Epithelial cell of esophagus (primary cell): ENCODE measurements at regions not wholly inside any gene's neighbourhood (a gene's known extent, or its start where the extent isn't known, plus 50 kb on each side); places are given as distances from the start of the nearest gene placed in this dataset.

Experiments used
- DNase-seq: peaks from one replicate; pipeline ENCODE4 v3.0.0; 2010; ENCODE audit warnings: low read depth
- H3K4me3 ChIP-seq: 2 replicates; pipeline ENCODE4 v1.5.1; 2011; ENCODE audit warnings: mild to moderate bottlenecking, low read length, control low read depth
- TF ChIP-seq, protein P1 (sequence below): IDR thresholded peaks from 2 replicates; pipeline ENCODE4 v1.5.1; 2011; ENCODE audit warnings: low read depth, mild to moderate bottlenecking, low read length, control low read depth, inconsistent platforms; ENCODE audit not compliant: insufficient read depth; ENCODE audit errors: missing control alignments

DNA sequence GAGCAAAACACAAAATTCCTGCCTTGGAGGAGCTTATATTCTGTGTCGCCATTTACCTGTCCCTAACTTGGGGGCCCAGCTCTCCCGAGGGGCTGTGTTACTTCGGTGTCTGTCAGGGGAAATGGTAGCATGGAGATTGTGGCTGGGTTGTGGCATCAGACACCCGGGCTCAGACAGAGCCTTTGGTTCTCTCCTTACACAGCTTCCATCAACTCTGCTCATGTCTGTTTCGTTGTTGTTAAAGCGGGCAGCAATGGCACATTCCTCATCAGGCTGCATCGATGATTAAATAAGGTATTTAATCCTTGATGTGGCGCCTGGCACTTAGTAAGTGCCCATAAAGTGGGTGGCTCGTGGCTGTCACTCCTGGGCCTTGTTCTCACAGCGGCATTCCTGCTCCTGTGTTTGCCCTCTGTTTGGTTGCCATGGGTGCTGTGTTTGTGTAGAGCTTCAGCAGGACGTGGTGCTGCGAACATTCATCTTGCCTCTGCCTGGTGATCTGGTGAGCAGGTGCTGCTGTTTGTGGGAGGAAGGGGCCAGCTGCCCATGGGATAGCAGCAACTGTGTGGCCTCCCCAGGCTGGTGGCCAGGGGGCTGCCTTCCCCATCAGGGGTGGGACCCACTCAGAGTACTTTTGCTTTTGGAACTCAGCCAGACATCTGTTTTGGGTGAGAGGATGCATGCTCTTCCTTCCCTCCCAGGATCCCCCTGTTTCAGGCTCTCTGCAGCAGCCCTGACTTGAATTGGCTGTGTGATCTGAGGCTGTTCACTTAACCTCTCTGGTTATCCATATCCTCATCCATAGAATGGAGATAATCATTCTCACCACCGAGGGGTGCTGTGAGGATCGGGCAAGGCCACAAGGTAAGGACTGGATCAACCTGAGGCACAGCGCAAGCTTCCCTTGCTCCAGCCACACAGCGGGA, 207.2 kb upstream of the SVIL start:
- H3K4me3 ChIP-seq, result no peak overlapping the region
- peak; percentile 38 for DNase-seq
- TF ChIP-seq, protein P1, sequence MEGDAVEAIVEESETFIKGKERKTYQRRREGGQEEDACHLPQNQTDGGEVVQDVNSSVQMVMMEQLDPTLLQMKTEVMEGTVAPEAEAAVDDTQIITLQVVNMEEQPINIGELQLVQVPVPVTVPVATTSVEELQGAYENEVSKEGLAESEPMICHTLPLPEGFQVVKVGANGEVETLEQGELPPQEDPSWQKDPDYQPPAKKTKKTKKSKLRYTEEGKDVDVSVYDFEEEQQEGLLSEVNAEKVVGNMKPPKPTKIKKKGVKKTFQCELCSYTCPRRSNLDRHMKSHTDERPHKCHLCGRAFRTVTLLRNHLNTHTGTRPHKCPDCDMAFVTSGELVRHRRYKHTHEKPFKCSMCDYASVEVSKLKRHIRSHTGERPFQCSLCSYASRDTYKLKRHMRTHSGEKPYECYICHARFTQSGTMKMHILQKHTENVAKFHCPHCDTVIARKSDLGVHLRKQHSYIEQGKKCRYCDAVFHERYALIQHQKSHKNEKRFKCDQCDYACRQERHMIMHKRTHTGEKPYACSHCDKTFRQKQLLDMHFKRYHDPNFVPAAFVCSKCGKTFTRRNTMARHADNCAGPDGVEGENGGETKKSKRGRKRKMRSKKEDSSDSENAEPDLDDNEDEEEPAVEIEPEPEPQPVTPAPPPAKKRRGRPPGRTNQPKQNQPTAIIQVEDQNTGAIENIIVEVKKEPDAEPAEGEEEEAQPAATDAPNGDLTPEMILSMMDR, result no peak

GRCh38 chr10:29840516-29841276, 205.9 kb upstream of the SVIL start:
- TF ChIP-seq, protein P1, result no peak
- DNase-seq, result no peak
- H3K4me3 ChIP-seq, result no peak overlapping the region

DNA sequence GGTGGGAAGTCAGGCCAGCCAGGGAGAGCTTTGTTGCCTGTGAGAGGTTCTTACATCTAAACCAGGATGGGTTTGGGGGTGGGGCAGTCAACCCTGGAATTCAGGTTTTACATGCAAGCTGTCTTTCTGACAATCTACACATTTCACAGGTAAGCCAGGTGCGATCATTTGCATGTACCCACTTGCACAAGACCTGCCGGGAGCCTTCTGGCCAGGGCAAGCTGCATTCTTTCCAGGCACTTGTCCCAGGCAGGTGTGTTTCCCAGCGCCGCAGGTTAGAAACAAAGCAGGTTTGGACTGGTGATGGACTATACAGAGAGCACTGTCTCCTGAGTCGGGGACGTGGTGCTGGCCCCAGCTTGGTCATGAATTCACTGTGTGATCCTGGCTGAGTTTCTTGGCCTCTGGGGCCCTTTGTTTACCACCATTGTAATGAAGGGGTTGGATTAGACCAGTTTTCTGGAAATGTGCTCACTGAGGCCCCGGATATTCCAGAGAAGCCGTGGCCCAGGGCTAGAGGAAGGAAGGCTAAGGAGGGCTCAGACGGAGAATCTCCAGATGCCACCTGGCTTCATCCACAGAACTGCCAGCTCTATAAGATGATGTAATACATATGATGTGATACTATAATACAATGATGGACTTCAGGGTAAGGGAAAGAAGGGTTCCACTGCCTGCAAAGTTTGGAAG, 205.2 kb upstream of the SVIL start:
- no peak overlapping the region for H3K4me3 ChIP-seq
- TF ChIP-seq, protein P1, result no peak
- DNase-seq, result peak; percentile 99

GRCh38 chr10:29838539-29838938, 203.8 kb upstream of the SVIL start:
- TF ChIP-seq, protein P1, result no peak
- DNase-seq, result no peak
- no peak overlapping the region for H3K4me3 ChIP-seq

DNA sequence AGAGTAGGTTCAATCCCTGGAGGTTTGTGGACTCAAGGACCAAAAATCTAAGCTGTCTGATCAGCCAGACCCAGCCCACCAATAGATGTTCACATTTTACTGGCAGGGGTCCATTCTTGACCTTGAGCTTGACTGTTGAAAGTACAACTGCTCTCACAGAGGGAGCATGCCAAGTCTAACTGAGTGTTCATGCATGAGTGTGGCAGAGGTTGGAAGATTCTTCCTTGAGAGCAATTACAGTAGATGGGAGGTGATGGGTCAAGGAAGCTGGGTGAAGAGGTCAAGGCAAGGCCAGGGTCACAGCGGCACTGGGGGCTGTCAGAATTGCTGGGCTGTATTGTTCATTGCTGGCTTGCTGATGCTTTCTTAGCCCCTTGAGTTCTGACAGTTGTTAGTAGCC, 202.8 kb upstream of the SVIL start:
- no peak for DNase-seq
- TF ChIP-seq, protein P1, result no peak
- H3K4me3 ChIP-seq, result no peak overlapping the region

DNA sequence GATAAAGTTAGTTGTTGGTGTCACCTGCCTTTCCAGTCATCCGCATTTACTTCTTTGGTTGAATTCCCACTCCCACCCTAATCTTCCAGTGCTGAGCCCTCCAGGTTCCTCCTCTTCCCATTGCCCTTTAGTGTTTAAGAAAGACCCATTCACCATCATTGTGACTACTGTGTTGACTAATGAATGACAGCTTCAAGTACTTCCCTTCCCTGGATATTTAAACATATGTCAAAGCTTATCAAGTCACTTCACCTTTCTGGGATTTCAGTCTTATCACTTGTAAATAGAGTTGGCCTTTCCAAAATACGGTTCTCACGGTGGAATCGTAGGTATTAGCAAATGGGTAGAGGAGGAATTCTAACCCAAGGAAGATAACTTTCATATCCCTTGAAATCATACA, 201.6 kb upstream of the SVIL start:
- no peak for DNase-seq
- H3K4me3 ChIP-seq, result no peak overlapping the region
- TF ChIP-seq, protein P1, result no peak
